RWPE1 (cell line): ENCODE measurements at regions not wholly inside any gene's neighbourhood (a gene's known extent, or its start where the extent isn't known, plus 50 kb on each side); places are given as distances from the start of the nearest gene placed in this dataset.

Experiments
- CTCF ChIA-PET: fragments of 350-600 bp; sonication (Branson Sonifier 250); formaldehyde crosslinking; extraction: SDS; loops from one replicate; lab custom pipeline; 2021; lab: Yijun Ruan, JAX
- POLR2A ChIA-PET: fragments of 400-600 bp; formaldehyde crosslinking; extraction: SDS; loops from one replicate; lab custom pipeline; 2020; ENCODE audit warnings: antibody characterized with exemption; ENCODE audit not compliant: low non-redundant PET; lab: Yijun Ruan, JAX
- DNase-seq: peaks from one replicate; pipeline ENCODE4 v3.0.0; 2012; ENCODE audit warnings: low spot score
- H3K27ac ChIP-seq: fragments of 450-650 bp; 2 replicates; pipeline ENCODE4 v1.5.1; 2017
- TF ChIP-seq, protein P1 (sequence below): fragments of 450-650 bp; conservative IDR thresholded peaks from 2 replicates; pipeline ENCODE4 v1.5.1; 2017; ENCODE audit warnings: low read depth, mild to moderate bottlenecking

DNA sequence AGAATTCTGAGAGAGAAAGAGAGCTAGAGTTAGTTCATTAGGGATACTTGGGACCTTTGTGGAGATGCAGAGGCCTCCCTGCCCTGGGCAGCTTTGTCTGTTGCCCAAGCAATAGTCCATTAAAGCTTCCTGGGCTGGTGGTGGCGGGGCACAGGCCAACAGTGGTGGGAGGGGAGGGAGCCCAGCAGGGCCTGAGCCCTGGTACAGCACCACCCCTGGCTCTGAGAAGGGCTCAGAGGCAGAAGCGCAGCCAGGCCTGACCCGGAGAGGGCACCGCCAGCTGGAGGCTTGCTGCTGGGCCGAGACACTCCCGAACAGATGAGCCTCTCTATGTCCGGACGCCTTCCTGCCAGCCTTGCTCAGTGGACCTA, 65.3 kb downstream of the EFNB1 start:
- peak overlapping the region; percentile 96 for H3K27ac ChIP-seq
- CTCF ChIA-PET: interaction anchor here (0.7 kb wide), 1 partner anchor 234 kb away, joined by 5 read pairs; no protein-coding TSS in a partner anchor
- TF ChIP-seq, protein P1, sequence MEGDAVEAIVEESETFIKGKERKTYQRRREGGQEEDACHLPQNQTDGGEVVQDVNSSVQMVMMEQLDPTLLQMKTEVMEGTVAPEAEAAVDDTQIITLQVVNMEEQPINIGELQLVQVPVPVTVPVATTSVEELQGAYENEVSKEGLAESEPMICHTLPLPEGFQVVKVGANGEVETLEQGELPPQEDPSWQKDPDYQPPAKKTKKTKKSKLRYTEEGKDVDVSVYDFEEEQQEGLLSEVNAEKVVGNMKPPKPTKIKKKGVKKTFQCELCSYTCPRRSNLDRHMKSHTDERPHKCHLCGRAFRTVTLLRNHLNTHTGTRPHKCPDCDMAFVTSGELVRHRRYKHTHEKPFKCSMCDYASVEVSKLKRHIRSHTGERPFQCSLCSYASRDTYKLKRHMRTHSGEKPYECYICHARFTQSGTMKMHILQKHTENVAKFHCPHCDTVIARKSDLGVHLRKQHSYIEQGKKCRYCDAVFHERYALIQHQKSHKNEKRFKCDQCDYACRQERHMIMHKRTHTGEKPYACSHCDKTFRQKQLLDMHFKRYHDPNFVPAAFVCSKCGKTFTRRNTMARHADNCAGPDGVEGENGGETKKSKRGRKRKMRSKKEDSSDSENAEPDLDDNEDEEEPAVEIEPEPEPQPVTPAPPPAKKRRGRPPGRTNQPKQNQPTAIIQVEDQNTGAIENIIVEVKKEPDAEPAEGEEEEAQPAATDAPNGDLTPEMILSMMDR: no peak
- DNase-seq: no peak
- POLR2A ChIA-PET: interaction anchor here (0.8 to 0.9 kb wide), 2 partner anchors 14 to 65 kb away, joined by 4 read pairs; partner anchors contain the start of gene EFNB1

DNA sequence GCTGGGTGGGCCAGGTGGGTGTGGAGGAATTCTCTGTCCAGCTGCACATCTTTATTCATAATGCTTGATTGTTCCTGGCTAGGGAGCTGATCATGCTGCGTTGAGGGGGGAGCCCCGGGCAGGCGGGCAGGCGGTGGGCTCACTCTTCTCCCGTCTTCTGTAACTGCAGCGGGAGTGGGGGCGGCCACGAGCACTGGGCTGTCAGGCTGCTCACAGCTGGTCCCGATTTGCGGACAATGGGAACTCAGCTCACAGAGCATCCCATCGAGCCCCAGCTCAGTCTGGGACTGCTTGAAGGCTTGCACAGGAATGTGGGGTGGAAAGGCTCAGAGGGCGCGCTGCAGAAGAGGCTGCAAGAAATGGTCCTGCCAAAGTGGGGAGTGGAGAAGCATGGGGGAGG, 63.8 kb downstream of the EFNB1 start:
- CTCF ChIA-PET: interaction anchor here (0.7 kb wide), 1 partner anchor 64 kb away, joined by 4 read pairs; no protein-coding TSS in a partner anchor
- POLR2A ChIA-PET: no interaction called here
- DNase-seq: no peak
- H3K27ac ChIP-seq: no peak overlapping the region
- TF ChIP-seq, protein P1: no peak

DNA sequence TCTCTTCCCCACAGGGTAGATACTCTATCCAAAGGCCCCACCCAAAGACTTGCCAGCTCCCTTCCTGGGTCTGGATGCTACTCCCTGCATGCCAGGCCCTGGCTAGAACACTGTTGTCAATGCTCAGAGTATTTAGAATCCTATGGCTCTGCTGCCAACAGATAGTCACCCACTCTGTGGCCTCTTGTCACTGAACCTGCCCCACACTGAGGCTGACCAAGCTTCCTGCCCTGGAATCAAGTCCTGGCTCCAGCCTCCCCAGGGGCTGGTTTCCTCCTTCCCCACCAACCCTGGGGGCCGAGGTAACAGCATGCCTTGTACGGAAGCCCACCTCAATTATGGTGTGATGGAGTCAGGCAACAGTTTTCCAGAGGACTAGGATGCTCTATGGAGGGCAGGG, 63.3 kb downstream of the EFNB1 start:
- CTCF ChIA-PET: interaction anchor here (0.7 kb wide), 1 partner anchor 64 kb away, joined by 4 read pairs; no protein-coding TSS in a partner anchor
- POLR2A ChIA-PET: no interaction called here
- no peak overlapping the region for H3K27ac ChIP-seq
- TF ChIP-seq, protein P1: no peak
- no peak for DNase-seq
